Osteocyte (in vitro differentiated cells): ENCODE measurements at regions not wholly inside any gene's neighbourhood (a gene's known extent, or its start where the extent isn't known, plus 50 kb on each side); places are given as distances from the start of the nearest gene placed in this dataset.

ENCODE experiments used
- DNase-seq: peaks from one replicate; pipeline ENCODE4 v3.0.0; 2021; ENCODE audit warnings: mixed read lengths; ENCODE audit not compliant: unreplicated experiment; ENCODE audit errors: extremely low spot score
- H3K27ac Mint-ChIP-seq: one replicate; pipeline ENCODE4 v1.8.0; 2021; ENCODE audit warnings: mild to moderate bottlenecking, mixed read lengths; ENCODE audit not compliant: unreplicated experiment
- H3K27me3 Mint-ChIP-seq: one replicate; pipeline ENCODE4 v1.8.0; 2021; ENCODE audit warnings: mixed read lengths; ENCODE audit not compliant: unreplicated experiment
- H3K36me3 Mint-ChIP-seq: one replicate; pipeline ENCODE4 v1.8.0; 2021; ENCODE audit warnings: mixed read lengths; ENCODE audit not compliant: unreplicated experiment
- H3K4me1 Mint-ChIP-seq: one replicate; pipeline ENCODE4 v1.8.0; 2021; ENCODE audit warnings: mixed read lengths; ENCODE audit not compliant: unreplicated experiment
- H3K4me3 Mint-ChIP-seq: one replicate; pipeline ENCODE4 v1.8.0; 2021; ENCODE audit warnings: mild to moderate bottlenecking, moderate library complexity, mixed read lengths; ENCODE audit not compliant: unreplicated experiment
- H3K9me3 Mint-ChIP-seq: one replicate; pipeline ENCODE4 v1.8.0; 2021; ENCODE audit warnings: mixed read lengths; ENCODE audit not compliant: unreplicated experiment
- TF ChIP-seq, protein P1 (sequence below): fragments of 200-600 bp; sonication (generic); IDR thresholded peaks from 2 replicates; pipeline ENCODE4 v1.5.0; 2021; ENCODE audit warnings: antibody characterized with exemption, mild to moderate bottlenecking, moderate library complexity

- Mint-ChIP-seq H3K36me3 (no peaks in the 10 kb centered on the region), H3K27me3 (peaks cover 5% of the 10 kb centered on the region), H3K4me3 (no peak overlapping the region), H3K9me3 (no peaks in the 10 kb centered on the region), H3K27ac (no peak overlapping the region), H3K4me1 (peaks cover 3% of the 10 kb centered on the region)
- no peak for DNase-seq
- TF ChIP-seq, protein P1, sequence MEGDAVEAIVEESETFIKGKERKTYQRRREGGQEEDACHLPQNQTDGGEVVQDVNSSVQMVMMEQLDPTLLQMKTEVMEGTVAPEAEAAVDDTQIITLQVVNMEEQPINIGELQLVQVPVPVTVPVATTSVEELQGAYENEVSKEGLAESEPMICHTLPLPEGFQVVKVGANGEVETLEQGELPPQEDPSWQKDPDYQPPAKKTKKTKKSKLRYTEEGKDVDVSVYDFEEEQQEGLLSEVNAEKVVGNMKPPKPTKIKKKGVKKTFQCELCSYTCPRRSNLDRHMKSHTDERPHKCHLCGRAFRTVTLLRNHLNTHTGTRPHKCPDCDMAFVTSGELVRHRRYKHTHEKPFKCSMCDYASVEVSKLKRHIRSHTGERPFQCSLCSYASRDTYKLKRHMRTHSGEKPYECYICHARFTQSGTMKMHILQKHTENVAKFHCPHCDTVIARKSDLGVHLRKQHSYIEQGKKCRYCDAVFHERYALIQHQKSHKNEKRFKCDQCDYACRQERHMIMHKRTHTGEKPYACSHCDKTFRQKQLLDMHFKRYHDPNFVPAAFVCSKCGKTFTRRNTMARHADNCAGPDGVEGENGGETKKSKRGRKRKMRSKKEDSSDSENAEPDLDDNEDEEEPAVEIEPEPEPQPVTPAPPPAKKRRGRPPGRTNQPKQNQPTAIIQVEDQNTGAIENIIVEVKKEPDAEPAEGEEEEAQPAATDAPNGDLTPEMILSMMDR = no peak
Measured at GRCh38 chr1:119290297-119290696, 78.3 kb upstream of the HAO2 start.

DNA sequence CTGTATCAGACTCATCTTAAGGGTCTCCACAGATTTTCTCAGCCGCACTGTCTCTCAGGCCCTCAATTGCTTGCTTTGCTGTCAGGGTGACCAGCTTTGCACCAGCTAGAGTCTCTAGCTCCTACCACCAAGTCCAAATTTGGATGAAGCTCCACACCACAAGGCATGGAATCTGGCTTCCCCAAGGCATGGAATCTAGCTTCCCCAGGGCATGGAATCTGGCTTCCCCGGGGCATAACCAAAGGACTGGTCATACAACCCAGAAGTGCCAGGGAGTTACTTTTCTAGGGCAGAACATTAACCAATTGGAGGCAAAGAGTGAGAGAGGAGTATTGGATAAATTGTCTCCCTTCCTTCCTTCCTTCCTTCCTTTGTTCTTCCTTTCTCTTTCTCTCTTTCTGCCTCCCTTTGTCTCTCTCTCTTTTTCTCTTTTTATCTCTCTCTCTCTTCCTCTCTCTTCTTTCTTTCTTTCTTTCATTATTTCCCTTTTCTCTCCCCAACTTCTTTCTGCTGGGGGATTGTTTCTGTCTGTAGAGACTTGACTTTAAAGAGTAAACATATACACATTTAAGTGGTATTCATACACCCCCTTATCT is 76.9 kb upstream of the HAO2 start:
- Mint-ChIP-seq H3K4me1 (no peaks in the 10 kb centered on the region), H3K9me3 (no peaks in the 10 kb centered on the region), H3K27ac (no peak overlapping the region), H3K4me3 (no peak overlapping the region), H3K27me3 (peaks cover 3% of the 10 kb centered on the region), H3K36me3 (no peaks in the 10 kb centered on the region)
- TF ChIP-seq, protein P1 = no peak
- DNase-seq = no peak

DNA sequence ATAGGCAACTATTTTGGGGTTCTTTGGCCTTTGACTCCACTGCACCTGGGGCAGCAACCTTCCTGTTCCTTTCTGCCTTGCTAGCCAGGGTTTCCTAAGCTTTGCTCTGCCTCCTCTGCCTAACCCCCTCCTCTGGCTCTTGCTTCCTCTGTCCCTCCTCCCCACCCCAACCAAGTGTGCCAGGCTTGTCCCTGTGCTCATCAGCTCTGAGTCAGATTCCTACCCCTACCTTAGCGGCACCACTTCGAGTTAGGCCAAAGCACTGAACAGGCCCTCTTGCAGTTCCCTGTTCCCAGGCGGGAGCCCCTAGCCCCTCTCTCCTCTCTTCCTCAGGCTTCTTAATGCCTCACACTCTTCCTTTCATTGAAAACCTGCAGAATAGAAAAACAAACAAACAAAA is 74.8 kb upstream of the HAO2 start:
- Mint-ChIP-seq H3K36me3 (no peaks in the 10 kb centered on the region), H3K4me3 (no peak overlapping the region), H3K4me1 (no peaks in the 10 kb centered on the region), H3K27me3 (peaks cover 8% of the 10 kb centered on the region), H3K27ac (no peak overlapping the region), H3K9me3 (no peaks in the 10 kb centered on the region)
- TF ChIP-seq, protein P1 = no peak
- DNase-seq = no peak

GRCh38 chr1:119294199-119294598 is 74.4 kb upstream of the HAO2 start:
- Mint-ChIP-seq H3K9me3 (no peaks in the 10 kb centered on the region), H3K27ac (no peak overlapping the region), H3K4me1 (no peaks in the 10 kb centered on the region), H3K4me3 (no peak overlapping the region), H3K27me3 (peaks cover 8% of the 10 kb centered on the region), H3K36me3 (no peaks in the 10 kb centered on the region)
- TF ChIP-seq, protein P1 = no peak
- DNase-seq = no peak

DNA sequence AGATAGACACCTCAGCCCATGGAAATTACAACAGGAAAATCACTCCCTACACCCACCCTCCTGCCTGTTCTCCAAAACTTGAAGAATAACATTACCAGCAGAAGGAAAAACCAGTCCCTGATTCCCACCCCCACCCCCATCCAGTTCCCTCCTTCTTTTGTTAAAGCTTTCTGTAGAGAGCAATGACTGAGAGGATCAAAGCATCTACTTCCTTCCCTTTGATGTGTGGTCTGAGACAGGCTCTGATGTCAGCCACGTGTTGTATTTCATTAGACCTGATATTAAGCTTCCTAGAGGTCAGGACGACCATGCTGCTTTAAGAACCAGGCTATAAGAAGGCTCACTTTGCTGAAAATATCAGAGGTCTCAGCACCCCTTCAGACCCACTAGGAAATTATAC is 73.9 kb upstream of the HAO2 start:
- Mint-ChIP-seq H3K27ac (no peak overlapping the region), H3K9me3 (no peaks in the 10 kb centered on the region), H3K4me1 (no peaks in the 10 kb centered on the region), H3K4me3 (no peak overlapping the region), H3K36me3 (no peaks in the 10 kb centered on the region), H3K27me3 (peaks cover 11% of the 10 kb centered on the region)
- no peak for DNase-seq
- TF ChIP-seq, protein P1 = no peak
